ENCODE measurements at regions not wholly inside any gene's neighbourhood (a gene's known extent, or its start where the extent isn't known, plus 50 kb on each side); places are given as distances from the start of the nearest gene placed in this dataset.

DNA sequence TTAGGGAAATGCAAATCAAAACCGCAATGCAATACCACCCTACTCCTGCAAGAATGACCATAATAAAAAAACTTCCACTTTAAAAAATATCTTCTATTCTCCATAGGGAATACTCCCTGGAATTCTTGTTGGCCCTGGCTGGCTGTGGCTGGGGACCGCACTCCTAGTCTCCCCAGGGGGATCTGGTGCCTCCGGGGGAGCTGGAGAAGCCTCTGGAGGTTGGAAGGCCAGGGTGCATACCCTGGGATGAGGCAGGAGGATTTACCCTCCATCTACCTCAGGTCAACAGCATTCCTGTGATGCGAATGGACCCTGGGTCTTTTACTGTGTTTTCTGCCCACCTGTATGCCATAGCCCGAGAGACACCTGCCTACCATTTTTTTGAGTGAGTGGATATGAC lies 120.0 kb upstream of the ZNF536 start:
- TF ChIP-seq ZNF558 (tag by site-specific recombination; IDR thresholded peaks at IDR 0.05), result no peak
- TF ChIP-seq ZFP69B (tag by site-specific recombination; IDR thresholded peaks at IDR 0.05), result no peak
- TF ChIP-seq, protein P1, sequence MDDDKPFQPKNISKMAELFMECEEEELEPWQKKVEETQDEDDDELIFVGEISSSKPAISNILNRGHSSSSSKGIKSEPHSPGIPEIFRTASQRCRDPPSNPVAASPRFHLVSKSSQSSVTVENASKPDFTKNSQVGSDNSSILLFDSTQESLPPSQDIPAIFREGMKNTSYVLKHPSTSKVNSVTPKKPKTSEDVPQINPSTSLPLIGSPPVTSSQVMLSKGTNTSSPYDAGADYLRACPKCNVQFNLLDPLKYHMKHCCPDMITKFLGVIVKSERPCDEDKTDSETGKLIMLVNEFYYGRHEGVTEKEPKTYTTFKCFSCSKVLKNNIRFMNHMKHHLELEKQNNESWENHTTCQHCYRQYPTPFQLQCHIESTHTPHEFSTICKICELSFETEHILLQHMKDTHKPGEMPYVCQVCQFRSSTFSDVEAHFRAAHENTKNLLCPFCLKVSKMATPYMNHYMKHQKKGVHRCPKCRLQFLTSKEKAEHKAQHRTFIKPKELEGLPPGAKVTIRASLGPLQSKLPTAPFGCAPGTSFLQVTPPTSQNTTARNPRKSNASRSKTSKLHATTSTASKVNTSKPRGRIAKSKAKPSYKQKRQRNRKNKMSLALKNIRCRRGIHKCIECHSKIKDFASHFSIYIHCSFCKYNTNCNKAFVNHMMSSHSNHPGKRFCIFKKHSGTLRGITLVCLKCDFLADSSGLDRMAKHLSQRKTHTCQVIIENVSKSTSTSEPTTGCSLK (tag by site-specific recombination; IDR thresholded peaks at IDR 0.05), result no peak
- TF ChIP-seq, protein P2, sequence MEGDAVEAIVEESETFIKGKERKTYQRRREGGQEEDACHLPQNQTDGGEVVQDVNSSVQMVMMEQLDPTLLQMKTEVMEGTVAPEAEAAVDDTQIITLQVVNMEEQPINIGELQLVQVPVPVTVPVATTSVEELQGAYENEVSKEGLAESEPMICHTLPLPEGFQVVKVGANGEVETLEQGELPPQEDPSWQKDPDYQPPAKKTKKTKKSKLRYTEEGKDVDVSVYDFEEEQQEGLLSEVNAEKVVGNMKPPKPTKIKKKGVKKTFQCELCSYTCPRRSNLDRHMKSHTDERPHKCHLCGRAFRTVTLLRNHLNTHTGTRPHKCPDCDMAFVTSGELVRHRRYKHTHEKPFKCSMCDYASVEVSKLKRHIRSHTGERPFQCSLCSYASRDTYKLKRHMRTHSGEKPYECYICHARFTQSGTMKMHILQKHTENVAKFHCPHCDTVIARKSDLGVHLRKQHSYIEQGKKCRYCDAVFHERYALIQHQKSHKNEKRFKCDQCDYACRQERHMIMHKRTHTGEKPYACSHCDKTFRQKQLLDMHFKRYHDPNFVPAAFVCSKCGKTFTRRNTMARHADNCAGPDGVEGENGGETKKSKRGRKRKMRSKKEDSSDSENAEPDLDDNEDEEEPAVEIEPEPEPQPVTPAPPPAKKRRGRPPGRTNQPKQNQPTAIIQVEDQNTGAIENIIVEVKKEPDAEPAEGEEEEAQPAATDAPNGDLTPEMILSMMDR (tag by site-specific recombination; IDR thresholded peaks at IDR 0.05), result no peak
- TF ChIP-seq, protein P3, sequence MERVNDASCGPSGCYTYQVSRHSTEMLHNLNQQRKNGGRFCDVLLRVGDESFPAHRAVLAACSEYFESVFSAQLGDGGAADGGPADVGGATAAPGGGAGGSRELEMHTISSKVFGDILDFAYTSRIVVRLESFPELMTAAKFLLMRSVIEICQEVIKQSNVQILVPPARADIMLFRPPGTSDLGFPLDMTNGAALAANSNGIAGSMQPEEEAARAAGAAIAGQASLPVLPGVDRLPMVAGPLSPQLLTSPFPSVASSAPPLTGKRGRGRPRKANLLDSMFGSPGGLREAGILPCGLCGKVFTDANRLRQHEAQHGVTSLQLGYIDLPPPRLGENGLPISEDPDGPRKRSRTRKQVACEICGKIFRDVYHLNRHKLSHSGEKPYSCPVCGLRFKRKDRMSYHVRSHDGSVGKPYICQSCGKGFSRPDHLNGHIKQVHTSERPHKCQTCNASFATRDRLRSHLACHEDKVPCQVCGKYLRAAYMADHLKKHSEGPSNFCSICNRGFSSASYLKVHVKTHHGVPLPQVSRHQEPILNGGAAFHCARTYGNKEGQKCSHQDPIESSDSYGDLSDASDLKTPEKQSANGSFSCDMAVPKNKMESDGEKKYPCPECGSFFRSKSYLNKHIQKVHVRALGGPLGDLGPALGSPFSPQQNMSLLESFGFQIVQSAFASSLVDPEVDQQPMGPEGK (tag by site-specific recombination; IDR thresholded peaks at IDR 0.05), result no peak
- no peak for TF ChIP-seq ZNF23 (tag by site-specific recombination; IDR thresholded peaks at IDR 0.05; ENCODE audit: borderline replicate concordance)
- TF ChIP-seq ZNF302 (tag by site-specific recombination; IDR thresholded peaks at IDR 0.05; ENCODE audit: low read depth), result no peak
- TF ChIP-seq ZBTB21 (tag by site-specific recombination; IDR thresholded peaks at IDR 0.05), result no peak
- TF ChIP-seq ZNF155 (tag by site-specific recombination; IDR thresholded peaks at IDR 0.05), result no peak
- no peak for TF ChIP-seq HOXA7 (CRISPR knock-in tag; IDR thresholded peaks at IDR 0.05; ENCODE audit: borderline replicate concordance)
